Stomach (tissue), 4 donors: ENCODE measurements at regions not wholly inside any gene's neighbourhood (a gene's known extent, or its start where the extent isn't known, plus 50 kb on each side); places are given as distances from the start of the nearest gene placed in this dataset.

ENCODE experiments used
- CTCF ChIP-seq, 7 experiments: fragments of 450-650 bp in 4 of 7; fragments of 200-600 bp in 3 of 7; sonication (generic) in 3 of 7; IDR thresholded peaks; one replicate each; pipeline ENCODE4 v1.5.1; 2016 to 2019; ENCODE audit warnings: antibody characterized with exemption in 7 of 7, control low read depth in 2 of 7, mild to moderate bottlenecking in 1 of 7
- EP300 ChIP-seq: sonication (generic); formaldehyde crosslinking; IDR thresholded peaks from one replicate; pipeline ENCODE4 v1.6.1; 2017; ENCODE audit warnings: antibody characterized with exemption
- POLR2A ChIP-seq, 4 donors: fragments of 450-650 bp; IDR thresholded peaks; one replicate each; pipeline ENCODE4 v1.6.1; 2016; ENCODE audit warnings: antibody characterized with exemption in 4 of 4, control low read depth in 2 of 4, mild to moderate bottlenecking in 1 of 4, moderate library complexity in 1 of 4
- POLR2AphosphoS5 ChIP-seq, 3 donors: sonication (generic); formaldehyde crosslinking; IDR thresholded peaks; one replicate each; pipeline ENCODE4 v1.6.1; 2016; ENCODE audit warnings: antibody characterized with exemption in 3 of 3

- TF ChIP-seq POLR2A (IDR thresholded peaks at IDR 0.05): no peak
- no peak for TF ChIP-seq CTCF (IDR thresholded peaks at IDR 0.05)
- TF ChIP-seq POLR2AphosphoS5 (IDR thresholded peaks at IDR 0.05): no peak
- TF ChIP-seq EP300: no peak
Observed at GRCh38 chr13:104841110-104841509, 1694.4 kb downstream of the EFNB2 start.
